22Rv1 (cell line): ENCODE measurements at regions not wholly inside any gene's neighbourhood (a gene's known extent, or its start where the extent isn't known, plus 50 kb on each side); places are given as distances from the start of the nearest gene placed in this dataset.

ENCODE experiments used
- ZFX ChIP-seq: fragments of 450-650 bp; IDR thresholded peaks from 2 replicates; pipeline ENCODE4 v1.6.1; 2017; ENCODE audit warnings: antibody characterized with exemption, borderline replicate concordance
- TF ChIP-seq, protein P1 (sequence below): fragments of 450-650 bp; IDR thresholded peaks from 2 replicates; pipeline ENCODE4 v1.5.1; 2017; ENCODE audit warnings: mild to moderate bottlenecking

DNA sequence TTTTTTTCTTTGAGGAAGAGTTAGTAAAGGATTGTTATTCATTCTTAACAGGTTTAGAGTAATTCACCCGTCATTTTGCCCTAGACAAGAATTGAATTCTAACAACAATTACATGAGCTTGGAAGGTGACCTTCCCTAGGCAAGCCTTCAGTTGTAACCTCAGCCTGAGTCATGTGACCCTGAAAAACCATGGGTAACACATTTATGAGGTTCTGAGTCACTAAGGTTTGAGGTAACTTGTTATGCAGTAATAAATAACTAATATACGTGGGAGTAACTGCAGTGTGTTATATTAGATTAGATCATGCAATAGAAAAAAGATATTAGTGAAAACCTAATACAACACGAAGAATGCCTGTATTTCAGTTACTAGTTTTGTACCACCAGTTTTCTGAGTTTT lies 237.6 kb upstream of the NDN start:
- TF ChIP-seq, protein P1, sequence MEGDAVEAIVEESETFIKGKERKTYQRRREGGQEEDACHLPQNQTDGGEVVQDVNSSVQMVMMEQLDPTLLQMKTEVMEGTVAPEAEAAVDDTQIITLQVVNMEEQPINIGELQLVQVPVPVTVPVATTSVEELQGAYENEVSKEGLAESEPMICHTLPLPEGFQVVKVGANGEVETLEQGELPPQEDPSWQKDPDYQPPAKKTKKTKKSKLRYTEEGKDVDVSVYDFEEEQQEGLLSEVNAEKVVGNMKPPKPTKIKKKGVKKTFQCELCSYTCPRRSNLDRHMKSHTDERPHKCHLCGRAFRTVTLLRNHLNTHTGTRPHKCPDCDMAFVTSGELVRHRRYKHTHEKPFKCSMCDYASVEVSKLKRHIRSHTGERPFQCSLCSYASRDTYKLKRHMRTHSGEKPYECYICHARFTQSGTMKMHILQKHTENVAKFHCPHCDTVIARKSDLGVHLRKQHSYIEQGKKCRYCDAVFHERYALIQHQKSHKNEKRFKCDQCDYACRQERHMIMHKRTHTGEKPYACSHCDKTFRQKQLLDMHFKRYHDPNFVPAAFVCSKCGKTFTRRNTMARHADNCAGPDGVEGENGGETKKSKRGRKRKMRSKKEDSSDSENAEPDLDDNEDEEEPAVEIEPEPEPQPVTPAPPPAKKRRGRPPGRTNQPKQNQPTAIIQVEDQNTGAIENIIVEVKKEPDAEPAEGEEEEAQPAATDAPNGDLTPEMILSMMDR = no peak
- TF ChIP-seq ZFX = no peak
